Neural crest cell (in vitro differentiated cells): ENCODE measurements at regions not wholly inside any gene's neighbourhood (a gene's known extent, or its start where the extent isn't known, plus 50 kb on each side); places are given as distances from the start of the nearest gene placed in this dataset.

ENCODE experiments used
- DNase-seq: peaks from one replicate; pipeline ENCODE4 v3.0.0; 2021; ENCODE audit warnings: low read depth, mixed read lengths, low spot score
- H3K27ac Mint-ChIP-seq: one replicate; pipeline ENCODE4 v1.8.0; 2021; ENCODE audit warnings: mild to moderate bottlenecking, mixed read lengths; ENCODE audit not compliant: unreplicated experiment
- H3K27me3 Mint-ChIP-seq: 2 replicates; pipeline ENCODE4 v1.8.0; 2021; ENCODE audit warnings: low read depth, mild to moderate bottlenecking, mixed read lengths
- H3K36me3 Mint-ChIP-seq: 2 replicates; pipeline ENCODE4 v1.8.0; 2021; ENCODE audit warnings: low read depth, mild to moderate bottlenecking, mixed read lengths
- H3K4me1 Mint-ChIP-seq: 2 replicates; pipeline ENCODE4 v1.8.0; 2021; ENCODE audit warnings: mixed read lengths
- H3K4me3 Mint-ChIP-seq: one replicate; pipeline ENCODE4 v1.8.0; 2021; ENCODE audit warnings: mild to moderate bottlenecking, mixed read lengths
- H3K9me3 Mint-ChIP-seq: 2 replicates; pipeline ENCODE4 v1.8.0; 2021; ENCODE audit warnings: mixed read lengths
- CTCF ChIP-seq: fragments of 200-600 bp; sonication (generic); conservative IDR thresholded peaks from 2 replicates; pipeline ENCODE4 v1.5.0; 2021; ENCODE audit warnings: antibody characterized with exemption, mild to moderate bottlenecking

- Mint-ChIP-seq H3K36me3 (no peaks in the 10 kb centered on the region), H3K27ac (no peak overlapping the region)
Measured at GRCh38 chr5:171528865-171529614, 109.6 kb downstream of the FGF18 start.

GRCh38 chr5:171531638-171532037 lies 112.2 kb downstream of the FGF18 start:
- no peak for DNase-seq
- Mint-ChIP-seq H3K9me3 (no peaks in the 10 kb centered on the region), H3K4me3 (no peak overlapping the region), H3K27ac (no peak overlapping the region), H3K27me3 (no peaks in the 10 kb centered on the region), H3K4me1 (peaks cover 27% of the 10 kb centered on the region), H3K36me3 (no peaks in the 10 kb centered on the region)
- TF ChIP-seq CTCF = no peak

More at GRCh38 chr5:171528865-171529614, 109.6 kb downstream of the FGF18 start:
- Mint-ChIP-seq H3K9me3 (no peaks in the 10 kb centered on the region), H3K27me3 (no peaks in the 10 kb centered on the region), H3K4me3 (no peak overlapping the region), H3K4me1 (peaks cover 5% of the 10 kb centered on the region)
- TF ChIP-seq CTCF = no peak
- no peak for DNase-seq

- Mint-ChIP-seq H3K4me1 (peaks cover 37% of the 10 kb centered on the region), H3K27ac (no peak overlapping the region), H3K27me3 (no peaks in the 10 kb centered on the region), H3K36me3 (no peaks in the 10 kb centered on the region), H3K9me3 (no peaks in the 10 kb centered on the region), H3K4me3 (no peak overlapping the region)
- TF ChIP-seq CTCF = no peak
- DNase-seq = no peak
Measured at GRCh38 chr5:171533153-171533552, 113.7 kb downstream of the FGF18 start.

- H3K4me3 Mint-ChIP-seq = no peak overlapping the region
Measured at GRCh38 chr5:171534043-171534895, 114.8 kb downstream of the FGF18 start.

GRCh38 chr5:171535162-171535561 lies 115.7 kb downstream of the FGF18 start:
- H3K4me1 Mint-ChIP-seq = peaks cover 37% of the 10 kb centered on the region
- no peaks in the 10 kb centered on the region for H3K9me3 Mint-ChIP-seq
- H3K36me3 Mint-ChIP-seq = no peaks in the 10 kb centered on the region
- TF ChIP-seq CTCF = no peak
- H3K4me3 Mint-ChIP-seq = no peak overlapping the region
- no peak for DNase-seq
- no peaks in the 10 kb centered on the region for H3K27me3 Mint-ChIP-seq
- H3K27ac Mint-ChIP-seq = no peak overlapping the region

More at GRCh38 chr5:171534043-171534895, 114.8 kb downstream of the FGF18 start:
- H3K36me3 Mint-ChIP-seq = no peaks in the 10 kb centered on the region
- H3K9me3 Mint-ChIP-seq = no peaks in the 10 kb centered on the region
- TF ChIP-seq CTCF = no peak
- no peaks in the 10 kb centered on the region for H3K27me3 Mint-ChIP-seq
- H3K27ac Mint-ChIP-seq = no peak overlapping the region
- no peak for DNase-seq
- peaks cover 37% of the 10 kb centered on the region for H3K4me1 Mint-ChIP-seq
